ENCODE measurements at regions not wholly inside any gene's neighbourhood (a gene's known extent, or its start where the extent isn't known, plus 50 kb on each side); places are given as distances from the start of the nearest gene placed in this dataset.

DNA sequence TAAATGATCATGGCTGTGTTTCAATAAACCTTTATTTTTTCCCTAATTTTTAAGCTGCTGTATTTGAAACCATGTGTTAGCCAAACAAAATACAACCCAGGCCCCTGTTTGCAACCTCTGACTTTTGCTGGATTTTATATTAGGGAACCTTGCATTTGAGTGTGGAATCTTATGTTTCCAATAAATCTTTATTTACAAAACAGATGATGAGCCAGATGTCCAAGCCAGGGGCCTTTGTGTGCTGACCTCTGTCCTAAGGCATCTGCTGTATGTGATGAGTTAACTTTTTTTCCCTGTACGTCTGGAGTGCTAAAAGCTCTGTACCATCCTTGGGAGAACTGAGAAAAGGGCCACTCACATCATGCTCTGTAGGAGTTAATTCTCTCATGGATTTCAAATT is 162.9 kb downstream of the TRIB2 start:
- TF ChIP-seq, protein P1, sequence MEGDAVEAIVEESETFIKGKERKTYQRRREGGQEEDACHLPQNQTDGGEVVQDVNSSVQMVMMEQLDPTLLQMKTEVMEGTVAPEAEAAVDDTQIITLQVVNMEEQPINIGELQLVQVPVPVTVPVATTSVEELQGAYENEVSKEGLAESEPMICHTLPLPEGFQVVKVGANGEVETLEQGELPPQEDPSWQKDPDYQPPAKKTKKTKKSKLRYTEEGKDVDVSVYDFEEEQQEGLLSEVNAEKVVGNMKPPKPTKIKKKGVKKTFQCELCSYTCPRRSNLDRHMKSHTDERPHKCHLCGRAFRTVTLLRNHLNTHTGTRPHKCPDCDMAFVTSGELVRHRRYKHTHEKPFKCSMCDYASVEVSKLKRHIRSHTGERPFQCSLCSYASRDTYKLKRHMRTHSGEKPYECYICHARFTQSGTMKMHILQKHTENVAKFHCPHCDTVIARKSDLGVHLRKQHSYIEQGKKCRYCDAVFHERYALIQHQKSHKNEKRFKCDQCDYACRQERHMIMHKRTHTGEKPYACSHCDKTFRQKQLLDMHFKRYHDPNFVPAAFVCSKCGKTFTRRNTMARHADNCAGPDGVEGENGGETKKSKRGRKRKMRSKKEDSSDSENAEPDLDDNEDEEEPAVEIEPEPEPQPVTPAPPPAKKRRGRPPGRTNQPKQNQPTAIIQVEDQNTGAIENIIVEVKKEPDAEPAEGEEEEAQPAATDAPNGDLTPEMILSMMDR (IDR thresholded peaks at IDR 0.05) = no peak
- TF ChIP-seq EZH2phosphoT487 (IDR thresholded peaks at IDR 0.05) = no peak
